OCI-LY7 (cell line): ENCODE measurements at regions not wholly inside any gene's neighbourhood (a gene's known extent, or its start where the extent isn't known, plus 50 kb on each side); places are given as distances from the start of the nearest gene placed in this dataset.

Experiments used
- BruUV-seq: library from RNA; stranded (reverse); fragments of 400-500 nt; replicated peaks from 2 replicates; lab custom pipeline; 2021; lab: Mats Ljungman, UMichigan
- CTCF ChIA-PET: fragments of 300-600 bp; sonication (Branson Sonifier 250); formaldehyde crosslinking; loops from one replicate; lab custom pipeline; 2022; ENCODE audit warnings: antibody characterized with exemption; ENCODE audit not compliant: unreplicated experiment; lab: Charles Lee
- POLR2A ChIA-PET: fragments of 300-600 bp; sonication (Branson Sonifier 250); formaldehyde crosslinking; loops from one replicate; lab custom pipeline; 2022; ENCODE audit warnings: antibody characterized with exemption; lab: Charles Lee
- DNase-seq: peaks from one replicate; pipeline ENCODE4 v3.0.0-alpha.2; 2015; ENCODE audit warnings: low spot score
- H2AFZ ChIP-seq: fragments of 200-600 bp; sonication (generic), shearing (Covaris generic); 2 replicates; pipeline ENCODE4 v1.6.1; 2014; ENCODE audit warnings: mild to moderate bottlenecking, antibody characterized with exemption, low read length, moderate library complexity
- H3K27ac ChIP-seq: fragments of 200-600 bp; sonication (generic); 2 replicates; pipeline ENCODE4 v1.5.1; 2014; ENCODE audit warnings: mixed run types, low read depth, mild to moderate bottlenecking, moderate library complexity, low read length, inconsistent platforms; ENCODE audit not compliant: poor library complexity, severe bottlenecking
- H3K36me3 ChIP-seq: fragments of 200-600 bp; sonication (generic); 2 replicates; pipeline ENCODE4 v1.6.1; 2014; ENCODE audit warnings: mild to moderate bottlenecking, antibody characterized with exemption, low read length, moderate library complexity, mixed read lengths; ENCODE audit not compliant: insufficient read depth
- H3K4me1 ChIP-seq: fragments of 200-600 bp; sonication (generic); 2 replicates; pipeline ENCODE4 v1.5.1; 2014; ENCODE audit warnings: mild to moderate bottlenecking, low read length; ENCODE audit not compliant: insufficient read depth, poor library complexity, severe bottlenecking
- H3K4me2 ChIP-seq: fragments of 200-600 bp; sonication (generic); 2 replicates; pipeline ENCODE4 v1.6.1; 2014; ENCODE audit warnings: mild to moderate bottlenecking, low read length
- H3K4me3 ChIP-seq: fragments of 200-600 bp; sonication (generic); 2 replicates; pipeline ENCODE4 v1.5.1; 2014; ENCODE audit warnings: mild to moderate bottlenecking, low read depth, low read length; ENCODE audit not compliant: poor library complexity, severe bottlenecking
- H3K79me2 ChIP-seq: fragments of 200-600 bp; sonication (generic); 2 replicates; pipeline ENCODE4 v1.6.1; 2016; ENCODE audit warnings: low read depth, mild to moderate bottlenecking, low read length, moderate library complexity, mixed read lengths; ENCODE audit not compliant: insufficient read depth
- H3K9me2 ChIP-seq: fragments of 200-600 bp; sonication (generic); 2 replicates; pipeline ENCODE4 v1.6.1; 2016; ENCODE audit warnings: mild to moderate bottlenecking, low read length, mixed read lengths; ENCODE audit not compliant: insufficient read depth
- H3K9me3 ChIP-seq: fragments of 200-600 bp; sonication (generic); 2 replicates; pipeline ENCODE4 v1.6.1; 2014; ENCODE audit warnings: mild to moderate bottlenecking, mixed run types, low read length, mixed read lengths
- H4K20me1 ChIP-seq: fragments of 200-600 bp; sonication (generic); 2 replicates; pipeline ENCODE4 v1.6.1; 2014; ENCODE audit warnings: mild to moderate bottlenecking, antibody characterized with exemption, low read length, moderate library complexity, mixed read lengths; ENCODE audit not compliant: insufficient read depth
- EZH2phosphoT487 ChIP-seq: fragments of 200-600 bp; sonication (generic); IDR thresholded peaks from 2 replicates; pipeline ENCODE4 v1.6.1; 2018; ENCODE audit warnings: low read depth, borderline replicate concordance, mild to moderate bottlenecking, mixed run types, antibody characterized with exemption, low read length, moderate library complexity, mixed read lengths
- intact Hi-C: fragments of 100-400 bp; cut with micrococcal nuclease; formaldehyde crosslinking; loops from one replicate; pipeline ENCODE4 v1.10.0; 2022; ENCODE audit not compliant: unreplicated experiment
- TF ChIP-seq, protein P1 (sequence below): fragments of 200-600 bp; sonication (generic); conservative IDR thresholded peaks from 2 replicates; pipeline ENCODE4 v1.5.1; 2014; ENCODE audit warnings: mild to moderate bottlenecking, antibody characterized with exemption, low read length, moderate library complexity, mixed read lengths

DNA sequence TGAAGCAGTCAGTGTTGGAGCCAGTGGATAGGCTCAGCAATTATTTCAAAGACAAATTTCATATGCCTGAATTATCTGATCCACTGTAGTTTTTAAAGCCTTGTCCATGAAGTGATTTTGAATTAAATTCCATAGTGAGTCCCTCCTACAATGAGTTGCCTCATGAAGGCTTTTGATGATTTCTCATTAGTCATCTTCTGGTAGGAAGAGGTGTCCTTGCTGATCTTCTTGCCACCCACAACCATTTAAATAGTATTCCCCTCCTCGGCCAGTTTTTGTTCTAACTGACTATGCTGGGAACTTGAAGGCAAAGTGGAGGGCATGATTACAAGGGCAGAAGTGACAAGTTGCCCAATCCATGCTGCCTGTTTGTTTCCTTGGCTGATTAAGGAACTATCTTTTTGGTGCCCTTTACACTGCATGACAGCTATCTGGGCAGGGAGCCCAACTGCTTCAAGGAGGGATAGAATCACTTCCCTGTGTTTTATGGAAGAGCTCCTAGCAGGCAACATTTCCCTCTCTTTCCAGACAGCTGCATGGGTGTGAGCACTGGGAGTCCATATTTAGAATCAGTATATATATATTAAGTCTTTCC is 617.5 kb downstream of the ZPLD1 start:
- ChIA-PET CTCF (no interaction called here), POLR2A (no interaction called here)
- H3K4me3 ChIP-seq: no peak overlapping the region
- no peaks in the 10 kb centered on the region for H3K79me2 ChIP-seq
- H3K9me3 ChIP-seq: no peaks in the 10 kb centered on the region
- TF ChIP-seq, protein P1, sequence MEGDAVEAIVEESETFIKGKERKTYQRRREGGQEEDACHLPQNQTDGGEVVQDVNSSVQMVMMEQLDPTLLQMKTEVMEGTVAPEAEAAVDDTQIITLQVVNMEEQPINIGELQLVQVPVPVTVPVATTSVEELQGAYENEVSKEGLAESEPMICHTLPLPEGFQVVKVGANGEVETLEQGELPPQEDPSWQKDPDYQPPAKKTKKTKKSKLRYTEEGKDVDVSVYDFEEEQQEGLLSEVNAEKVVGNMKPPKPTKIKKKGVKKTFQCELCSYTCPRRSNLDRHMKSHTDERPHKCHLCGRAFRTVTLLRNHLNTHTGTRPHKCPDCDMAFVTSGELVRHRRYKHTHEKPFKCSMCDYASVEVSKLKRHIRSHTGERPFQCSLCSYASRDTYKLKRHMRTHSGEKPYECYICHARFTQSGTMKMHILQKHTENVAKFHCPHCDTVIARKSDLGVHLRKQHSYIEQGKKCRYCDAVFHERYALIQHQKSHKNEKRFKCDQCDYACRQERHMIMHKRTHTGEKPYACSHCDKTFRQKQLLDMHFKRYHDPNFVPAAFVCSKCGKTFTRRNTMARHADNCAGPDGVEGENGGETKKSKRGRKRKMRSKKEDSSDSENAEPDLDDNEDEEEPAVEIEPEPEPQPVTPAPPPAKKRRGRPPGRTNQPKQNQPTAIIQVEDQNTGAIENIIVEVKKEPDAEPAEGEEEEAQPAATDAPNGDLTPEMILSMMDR: no peak
- TF ChIP-seq EZH2phosphoT487: no peak
- no peak overlapping the region for H3K4me2 ChIP-seq
- no peak overlapping the region for H2AFZ ChIP-seq
- BruUV-seq: no TSS peak
- no peaks in the 10 kb centered on the region for H3K36me3 ChIP-seq
- H3K9me2 ChIP-seq: no peaks in the 10 kb centered on the region
- no peaks in the 10 kb centered on the region for H3K4me1 ChIP-seq
- intact Hi-C loops: no loop called here
- H4K20me1 ChIP-seq: no peaks in the 10 kb centered on the region
- no peak overlapping the region for H3K27ac ChIP-seq
- no peak for DNase-seq

- CTCF ChIA-PET: no interaction called here
- no peaks in the 10 kb centered on the region for H3K9me3 ChIP-seq
- no peaks in the 10 kb centered on the region for H3K36me3 ChIP-seq
- H3K79me2 ChIP-seq: no peaks in the 10 kb centered on the region
- BruUV-seq: no TSS peak
- POLR2A ChIA-PET: interaction anchor here (0.6 kb wide), 1 partner anchor 332 kb away, joined by 3 read pairs; no protein-coding TSS in a partner anchor
- H3K4me3 ChIP-seq: no peak overlapping the region
- no peak overlapping the region for H3K4me2 ChIP-seq
- H4K20me1 ChIP-seq: no peaks in the 10 kb centered on the region
- intact Hi-C loops: no loop called here
- DNase-seq: no peak
- H3K4me1 ChIP-seq: no peaks in the 10 kb centered on the region
- no peaks in the 10 kb centered on the region for H3K9me2 ChIP-seq
- H3K27ac ChIP-seq: no peak overlapping the region
- TF ChIP-seq, protein P1: no peak
- TF ChIP-seq EZH2phosphoT487: no peak
- H2AFZ ChIP-seq: no peak overlapping the region
Measured at GRCh38 chr3:103055021-103055520, 620.3 kb downstream of the ZPLD1 start.

DNA sequence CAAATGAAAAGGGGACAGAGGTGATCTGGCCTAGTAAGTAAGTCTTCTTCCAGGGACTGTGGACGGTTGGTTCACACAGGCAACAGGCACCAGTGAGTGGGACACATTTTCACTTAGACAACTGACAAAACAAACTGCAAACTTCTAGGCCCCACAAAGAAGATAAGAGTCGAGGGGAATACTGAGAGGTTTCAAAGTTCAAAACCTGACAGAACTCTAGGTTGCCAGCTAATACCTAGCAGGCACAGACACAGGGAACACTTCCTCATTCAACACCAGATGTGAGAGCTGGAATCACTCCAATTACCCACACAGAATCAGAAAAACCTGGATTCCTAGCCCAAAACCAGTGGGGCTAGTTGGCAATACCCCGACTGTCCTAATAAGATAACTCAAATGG is 621.7 kb downstream of the ZPLD1 start:
- no peaks in the 10 kb centered on the region for H3K9me2 ChIP-seq
- TF ChIP-seq, protein P1: no peak
- TF ChIP-seq EZH2phosphoT487: no peak
- H2AFZ ChIP-seq: no peak overlapping the region
- ChIA-PET POLR2A (no interaction called here), CTCF (no interaction called here)
- intact Hi-C loops: no loop called here
- H3K36me3 ChIP-seq: no peaks in the 10 kb centered on the region
- H3K4me3 ChIP-seq: no peak overlapping the region
- no peaks in the 10 kb centered on the region for H3K9me3 ChIP-seq
- H3K27ac ChIP-seq: no peak overlapping the region
- H3K79me2 ChIP-seq: no peaks in the 10 kb centered on the region
- no peaks in the 10 kb centered on the region for H3K4me1 ChIP-seq
- no peaks in the 10 kb centered on the region for H4K20me1 ChIP-seq
- no peak for DNase-seq
- no TSS peak for BruUV-seq
- H3K4me2 ChIP-seq: no peak overlapping the region
